ENCODE measurements at regions not wholly inside any gene's neighbourhood (a gene's known extent, or its start where the extent isn't known, plus 50 kb on each side); places are given as distances from the start of the nearest gene placed in this dataset.
"Not testable (repeated sequence)": the region's sequence is repeated elsewhere in the genome, so short reads cannot be mapped to it uniquely, and the experiment has no call there.

GRCh38 chr10:21042536-21042935 lies 145.4 kb upstream of the NEBL start:
- DNase-seq, result no peak

DNA sequence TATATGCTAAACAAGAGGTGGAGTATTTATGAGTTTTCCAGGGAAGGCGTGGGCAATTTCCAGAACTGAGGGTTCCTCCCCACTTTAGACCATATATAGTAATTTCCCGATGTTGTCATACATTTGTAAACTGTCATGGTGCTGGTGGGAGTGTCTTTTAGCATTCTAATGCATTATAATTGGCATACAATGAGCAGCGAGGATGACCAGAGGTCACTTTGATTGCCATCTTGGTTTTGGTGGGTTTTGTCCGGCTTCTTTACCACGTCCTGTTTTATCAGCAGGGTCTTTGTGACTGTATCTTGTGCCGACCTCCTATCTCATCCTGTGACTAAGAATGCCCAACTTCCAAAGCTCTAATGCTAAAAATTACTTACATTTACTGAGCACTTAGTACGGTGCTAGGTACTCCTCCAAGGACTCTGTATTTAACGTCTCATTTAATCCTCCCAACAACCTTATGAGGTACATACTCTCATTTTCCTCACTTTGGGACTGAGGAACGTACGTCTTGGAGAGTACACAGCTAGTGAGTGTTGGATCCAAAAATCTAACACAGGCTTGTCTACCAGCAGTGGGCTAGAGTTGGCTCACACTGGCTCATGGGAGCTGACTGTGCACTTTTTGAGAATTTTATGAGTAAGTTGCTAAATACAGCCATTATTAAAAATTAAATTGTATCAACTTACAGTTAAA lies 144.8 kb upstream of the NEBL start:
- DNase-seq, result no peak

- no peak for DNase-seq
Measured at GRCh38 chr10:21039721-21040120, 142.6 kb upstream of the NEBL start.

- DNase-seq, result no peak
Measured at GRCh38 chr10:21036757-21037156, 139.6 kb upstream of the NEBL start.

GRCh38 chr10:21034770-21035169 lies 137.7 kb upstream of the NEBL start:
- not testable (repeated sequence) for DNase-seq

DNA sequence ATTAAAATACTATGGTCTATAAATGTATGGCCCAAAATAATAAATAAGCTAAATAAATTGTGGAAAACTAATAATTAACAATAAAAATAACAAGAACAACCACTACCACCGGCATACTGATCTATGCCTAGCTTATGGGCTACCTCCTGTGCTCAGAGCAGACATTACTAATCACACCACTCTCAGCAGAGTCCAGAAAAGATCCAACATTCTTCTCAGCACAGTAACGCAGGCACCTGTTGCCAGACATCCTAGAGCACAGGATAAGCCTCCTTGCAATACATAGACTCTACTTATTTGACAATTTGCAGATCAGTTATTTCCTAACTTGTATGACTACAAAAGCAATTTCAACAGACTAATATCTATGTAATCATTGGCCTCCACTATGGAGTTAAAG lies 137.1 kb upstream of the NEBL start:
- no peak for DNase-seq

- no peak for DNase-seq
Measured at GRCh38 chr10:21032587-21033319, 135.6 kb upstream of the NEBL start.

DNA sequence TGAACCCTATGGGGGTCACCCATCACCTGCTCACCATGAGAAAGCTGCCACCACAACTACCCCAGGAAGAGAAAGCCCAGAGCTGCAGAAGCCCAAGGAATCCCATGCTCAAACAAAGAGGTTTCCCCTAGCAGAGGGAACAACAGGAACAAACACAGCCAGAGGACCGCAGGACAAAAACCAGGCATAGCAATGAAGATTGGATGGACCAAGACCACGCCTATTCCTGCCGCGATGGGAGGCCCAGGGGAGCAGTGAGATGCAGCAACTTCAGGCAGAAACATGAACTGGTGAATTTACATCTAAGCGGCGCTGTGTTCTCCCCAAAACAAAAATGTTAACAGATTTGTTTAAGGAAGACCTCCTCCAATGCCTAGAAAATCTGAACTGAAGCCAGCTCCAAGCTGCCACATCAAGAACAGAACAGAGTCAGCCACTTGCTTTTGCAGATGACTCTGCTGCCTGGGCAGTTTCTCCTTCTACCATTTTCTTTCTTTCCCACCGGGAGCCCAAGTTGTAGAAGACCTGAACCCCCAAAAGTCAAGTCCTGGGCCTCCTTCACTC lies 134.2 kb upstream of the NEBL start:
- no peak for DNase-seq

GRCh38 chr10:21030091-21030490 lies 133.0 kb upstream of the NEBL start:
- DNase-seq, result no peak

DNA sequence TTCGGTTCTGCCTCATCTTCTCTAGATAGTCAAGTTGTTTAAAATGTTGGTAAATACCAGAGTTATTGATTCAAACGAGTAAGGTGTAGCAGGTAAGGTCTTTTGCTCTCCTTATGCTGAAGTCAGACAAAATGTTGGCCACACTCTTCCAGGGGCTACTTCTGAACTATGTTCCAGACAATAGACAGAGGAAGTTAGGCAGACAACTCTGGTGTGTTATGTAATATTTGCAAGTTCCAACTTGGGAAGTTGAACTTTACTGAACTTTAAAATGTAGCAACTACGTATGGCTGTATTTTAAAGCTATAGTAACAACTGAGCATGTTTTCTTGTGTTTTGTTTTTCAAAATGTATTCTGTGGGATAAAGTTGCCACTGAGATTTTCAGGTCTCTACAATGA lies 125.7 kb upstream of the NEBL start:
- DNase-seq, result no peak

GRCh38 chr10:21021843-21022594 lies 124.9 kb upstream of the NEBL start:
- DNase-seq, result no peak

GRCh38 chr10:21021231-21021630 lies 124.1 kb upstream of the NEBL start:
- DNase-seq, result no peak

- no peak for DNase-seq
Measured at GRCh38 chr10:21020545-21020944, 123.4 kb upstream of the NEBL start.

- DNase-seq, result no peak
Measured at GRCh38 chr10:21019436-21019835, 122.3 kb upstream of the NEBL start.

DNA sequence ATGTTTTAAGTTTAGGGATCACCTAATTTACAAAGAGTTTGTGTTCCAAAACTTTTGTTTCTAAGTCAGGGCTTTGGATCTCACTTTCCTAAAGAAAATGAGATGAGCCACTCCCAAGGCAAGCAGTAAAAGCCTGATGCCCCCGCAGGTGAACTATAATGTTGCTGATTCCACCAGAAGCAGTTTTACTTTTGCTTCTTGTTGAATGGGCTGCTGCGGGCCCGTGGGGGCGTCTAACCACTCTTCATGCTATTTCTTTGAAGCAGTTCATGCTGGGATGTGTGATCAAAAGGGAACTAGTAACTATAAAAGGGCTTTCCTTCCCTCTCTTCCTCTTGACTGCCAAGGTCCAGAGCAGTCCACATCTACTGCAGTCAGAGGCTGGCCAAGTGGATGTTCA lies 118.7 kb upstream of the NEBL start:
- DNase-seq, result no peak

DNA sequence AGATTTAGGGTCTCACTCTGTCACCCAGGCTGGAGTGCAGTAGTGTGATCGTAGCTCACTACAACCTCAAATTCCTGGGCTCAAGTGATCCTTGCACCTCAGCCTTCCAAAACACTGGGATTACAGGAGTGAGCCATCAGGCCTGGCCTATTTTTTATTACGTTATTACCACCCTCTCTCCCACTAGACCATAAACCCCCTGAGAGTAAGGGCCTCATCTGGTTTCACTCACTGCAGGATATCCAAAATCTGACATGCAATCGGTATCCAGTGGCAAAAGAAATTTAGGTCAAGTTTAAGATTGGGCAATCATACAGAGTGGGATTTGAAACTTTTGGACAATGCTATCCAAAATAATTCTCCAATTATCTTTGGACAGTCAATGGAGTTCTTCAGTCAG lies 117.0 kb upstream of the NEBL start:
- no peak for DNase-seq

DNA sequence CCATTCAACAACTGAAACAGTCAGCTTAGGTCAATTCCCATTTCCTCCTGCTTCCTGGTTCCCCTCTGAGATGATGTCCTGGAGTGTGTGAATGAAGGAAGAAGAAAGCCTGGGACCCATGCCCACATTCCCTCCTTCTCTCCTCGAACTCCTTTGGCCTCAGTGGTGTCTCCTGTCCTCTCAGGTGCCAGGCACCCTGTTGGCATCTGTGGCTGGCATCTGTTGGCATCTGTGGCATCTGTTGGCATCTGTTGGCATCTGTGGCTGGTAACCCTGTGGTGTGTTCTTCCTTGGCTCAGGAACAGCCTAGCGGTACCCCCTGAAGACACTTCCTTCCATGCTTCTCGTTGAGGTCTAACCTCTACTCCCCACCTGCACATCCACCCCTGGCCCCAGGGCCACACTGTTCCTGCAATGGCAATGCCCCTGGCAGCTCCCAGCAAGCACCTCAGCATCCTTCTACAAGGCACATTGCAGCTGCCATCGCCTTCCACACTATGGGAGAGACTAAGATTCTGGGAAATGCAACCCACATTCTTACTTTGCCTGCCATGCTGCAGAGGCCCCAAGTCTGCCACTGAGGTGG lies 114.4 kb upstream of the NEBL start:
- DNase-seq, result no peak

GRCh38 chr10:21010615-21011014 lies 113.5 kb upstream of the NEBL start:
- no peak for DNase-seq

GRCh38 chr10:21003240-21003822 lies 106.2 kb upstream of the NEBL start:
- DNase-seq, result no peak

- DNase-seq, result no peak
Measured at GRCh38 chr10:21002091-21002878, 105.2 kb upstream of the NEBL start.

DNA sequence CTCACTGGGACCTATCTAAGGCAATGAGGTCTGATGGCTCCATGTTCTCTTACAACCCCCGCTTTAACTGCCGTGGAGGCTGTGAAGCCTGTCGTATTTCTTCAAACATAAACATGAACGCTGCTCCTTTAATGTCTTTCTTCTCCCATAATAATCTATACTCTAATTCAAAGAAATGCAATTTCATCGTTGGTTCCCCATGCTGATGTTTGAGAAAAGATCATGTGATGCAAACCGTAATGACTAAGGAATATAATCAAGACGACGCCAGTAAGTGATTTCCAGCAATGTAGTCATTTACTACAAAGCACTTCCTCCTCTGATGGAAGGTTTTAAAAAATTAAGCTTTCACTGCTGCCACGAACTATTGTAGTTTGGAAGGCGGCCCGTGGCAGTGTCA lies 102.6 kb upstream of the NEBL start:
- no peak for DNase-seq

- DNase-seq, result no peak
Measured at GRCh38 chr10:20998036-20998435, 100.9 kb upstream of the NEBL start.
